ENCODE measurements at regions not wholly inside any gene's neighbourhood (a gene's known extent, or its start where the extent isn't known, plus 50 kb on each side); places are given as distances from the start of the nearest gene placed in this dataset.

DNA sequence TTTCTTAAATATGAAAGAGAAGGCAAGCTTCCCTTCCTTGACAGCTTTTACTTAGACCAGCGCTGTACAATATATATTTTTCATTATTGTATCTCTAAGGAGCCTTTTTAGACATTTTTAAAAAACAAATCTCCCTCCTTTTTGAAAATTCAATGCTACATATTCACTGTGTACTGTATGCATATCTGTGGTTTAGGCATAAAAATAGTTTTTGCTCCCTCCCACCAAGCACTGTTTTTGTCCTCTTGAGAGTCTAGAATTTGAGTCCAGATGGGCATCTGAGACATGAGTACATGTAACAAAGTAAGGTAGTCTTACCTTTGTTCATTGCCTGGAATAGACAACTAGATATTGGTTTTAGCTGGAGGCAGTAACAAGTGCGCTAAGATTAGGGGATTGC lies 488.5 kb upstream of the RUNX1 start:
- H3K4me1 Mint-ChIP-seq, result peaks cover 4 to 7% of the 10 kb centered on the region in 2 experiments; a peak in 1 of 4 replicates

More for the DNA sequence above, 488.5 kb upstream of the RUNX1 start:
- no peak for DNase-seq
- H3K4me3 Mint-ChIP-seq, result no peak overlapping the region
- no peaks in the 10 kb centered on the region for H3K79me2 ChIP-seq (ENCODE audit: insufficient read depth, low read length)
- no peak overlapping the region for H3K9ac ChIP-seq (ENCODE audit: extremely low read depth, insufficient read length, low read length)
- H3K4me1 ChIP-seq (ENCODE audit: insufficient read depth, low read length), result no peaks in the 10 kb centered on the region
- no peak overlapping the region for H3K23ac ChIP-seq (ENCODE audit: insufficient read length, low read depth, low read length)
- no peaks in the 10 kb centered on the region for H3K79me1 ChIP-seq (ENCODE audit: insufficient read depth, low read depth, low read length, poor library complexity, severe bottlenecking)
- H3K56ac ChIP-seq (ENCODE audit: insufficient read length, low read depth, low read length), result no peak overlapping the region
- no peak overlapping the region for H2BK15ac ChIP-seq (ENCODE audit: low read depth, low read length)
- no peak overlapping the region for H2AK5ac ChIP-seq (ENCODE audit: insufficient read length, low read length)
- no peak overlapping the region for H4K8ac ChIP-seq (replicated peaks; ENCODE audit: insufficient read length, low read depth, low read length)
- TF ChIP-seq, protein P1, sequence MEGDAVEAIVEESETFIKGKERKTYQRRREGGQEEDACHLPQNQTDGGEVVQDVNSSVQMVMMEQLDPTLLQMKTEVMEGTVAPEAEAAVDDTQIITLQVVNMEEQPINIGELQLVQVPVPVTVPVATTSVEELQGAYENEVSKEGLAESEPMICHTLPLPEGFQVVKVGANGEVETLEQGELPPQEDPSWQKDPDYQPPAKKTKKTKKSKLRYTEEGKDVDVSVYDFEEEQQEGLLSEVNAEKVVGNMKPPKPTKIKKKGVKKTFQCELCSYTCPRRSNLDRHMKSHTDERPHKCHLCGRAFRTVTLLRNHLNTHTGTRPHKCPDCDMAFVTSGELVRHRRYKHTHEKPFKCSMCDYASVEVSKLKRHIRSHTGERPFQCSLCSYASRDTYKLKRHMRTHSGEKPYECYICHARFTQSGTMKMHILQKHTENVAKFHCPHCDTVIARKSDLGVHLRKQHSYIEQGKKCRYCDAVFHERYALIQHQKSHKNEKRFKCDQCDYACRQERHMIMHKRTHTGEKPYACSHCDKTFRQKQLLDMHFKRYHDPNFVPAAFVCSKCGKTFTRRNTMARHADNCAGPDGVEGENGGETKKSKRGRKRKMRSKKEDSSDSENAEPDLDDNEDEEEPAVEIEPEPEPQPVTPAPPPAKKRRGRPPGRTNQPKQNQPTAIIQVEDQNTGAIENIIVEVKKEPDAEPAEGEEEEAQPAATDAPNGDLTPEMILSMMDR (conservative IDR thresholded peaks at IDR 0.05), result no peak
- no peak overlapping the region for H2BK120ac ChIP-seq (ENCODE audit: low read depth, low read length, poor library complexity, severe bottlenecking)
- H2BK5ac ChIP-seq (ENCODE audit: insufficient read length, low read length), result no peak overlapping the region
- no peak overlapping the region for H3K27ac Mint-ChIP-seq
- H3K14ac ChIP-seq (ENCODE audit: insufficient read depth, low read length), result no peak overlapping the region
- H3K18ac ChIP-seq (ENCODE audit: insufficient read length, low read depth, low read length), result no peak overlapping the region
- H4K91ac ChIP-seq (ENCODE audit: insufficient read length, low read depth, low read length), result no peak overlapping the region
- no peak overlapping the region for H3K4me2 ChIP-seq (ENCODE audit: insufficient read depth, insufficient read length, low read length)
- H4K20me1 ChIP-seq (ENCODE audit: control insufficient read depth, insufficient read depth, insufficient read length), result no peaks in the 10 kb centered on the region
- H3K27me3 Mint-ChIP-seq (ENCODE audit: low read depth), result no peaks in the 10 kb centered on the region
- H3K9me3 ChIP-seq (ENCODE audit: control insufficient read depth, low read depth, low read length), result no peaks in the 10 kb centered on the region
- no peak overlapping the region for H2BK20ac ChIP-seq (ENCODE audit: low read depth, low read length, poor library complexity, severe bottlenecking)
- H3K36me3 Mint-ChIP-seq (ENCODE audit: insufficient read depth in 1 of 3, low read depth in 3 of 3), result peaks cover 8 to 33% (median 12%) of the 10 kb centered on the region in 3 experiments
- no peak overlapping the region for H4K5ac ChIP-seq (ENCODE audit: insufficient read length, low read depth, low read length)
- H3K27ac ChIP-seq (ENCODE audit: insufficient read length, low read depth, low read length), result no peak overlapping the region
- H2AFZ ChIP-seq (ENCODE audit: low read length), result no peak overlapping the region
- no peak overlapping the region for H2BK12ac ChIP-seq (ENCODE audit: insufficient read length, low read depth, low read length)
- no peak overlapping the region for H3K4ac ChIP-seq (ENCODE audit: low read depth, low read length)
- no peaks in the 10 kb centered on the region for H3K27me3 ChIP-seq (ENCODE audit: insufficient read depth, low read length)
- H3K23me2 ChIP-seq (ENCODE audit: insufficient read length, low read depth, low read length, poor library complexity, severe bottlenecking), result no peaks in the 10 kb centered on the region
- H3K9me3 Mint-ChIP-seq, result peaks cover 26 to 27% of the 10 kb centered on the region in 2 experiments
- no CpG with 5 or more reads among the region's 2 CpGs for WGBS (ENCODE audit: extremely low coverage, insufficient read length, low lambda C conversion rate)
- H3T11ph ChIP-seq (ENCODE audit: low read length), result no peak overlapping the region

Measured in H9 (cell line).